Esophagus muscularis mucosa (tissue), 4 donors: ENCODE measurements at regions not wholly inside any gene's neighbourhood (a gene's known extent, or its start where the extent isn't known, plus 50 kb on each side); places are given as distances from the start of the nearest gene placed in this dataset.

Source experiments
- DNase-seq: peaks from one replicate; pipeline ENCODE4 v3.0.0-alpha.2; 2017; ENCODE audit errors: extremely low spot score
- H3K27ac ChIP-seq, 4 donors: fragments of 200-600 bp; sonication (generic); replicated peaks in 1 of 4; 1 replicate in 3 of 4; 2 replicates in 1 of 4; pipeline ENCODE4 v1.5.1; 2016 to 2019; ENCODE audit warnings: mild to moderate bottlenecking in 1 of 4
- H3K27me3 ChIP-seq, 4 donors: fragments of 200-600 bp; sonication (generic); one replicate each; pipeline versions ENCODE4 v1.5.1 to v1.6.0; 2016 to 2019
- H3K36me3 ChIP-seq, 4 donors: fragments of 200-600 bp; sonication (generic); one replicate each; pipeline ENCODE4 v1.5.1; 2016 to 2019
- H3K4me1 ChIP-seq, 4 donors: fragments of 200-600 bp; sonication (generic); one replicate each; pipeline ENCODE4 v1.5.1; 2016 to 2019
- H3K4me3 ChIP-seq, 4 donors: fragments of 200-600 bp; sonication (generic); 1 replicate in 2 of 4; 2 replicates in 2 of 4; pipeline ENCODE4 v1.5.1; 2016 to 2019; ENCODE audit warnings: mild to moderate bottlenecking in 4 of 4, moderate library complexity in 1 of 4
- H3K9me3 ChIP-seq, 4 donors: fragments of 200-600 bp; sonication (generic); 1 replicate in 3 of 4; 2 replicates in 1 of 4; pipeline ENCODE4 v1.5.1; 2016 to 2019
- CTCF ChIP-seq, 3 experiments: fragments of 200-600 bp in 2 of 3; fragments of 450-650 bp in 1 of 3; sonication (generic) in 2 of 3; IDR thresholded peaks; one replicate each; pipeline ENCODE4 v1.5.1; 2017 to 2019; ENCODE audit warnings: antibody characterized with exemption in 3 of 3, mild to moderate bottlenecking in 2 of 3, moderate library complexity in 1 of 3
- EP300 ChIP-seq: sonication (generic); formaldehyde crosslinking; IDR thresholded peaks from one replicate; pipeline ENCODE4 v1.6.1; 2017; ENCODE audit warnings: antibody characterized with exemption
- POLR2A ChIP-seq: fragments of 450-650 bp; IDR thresholded peaks from one replicate; pipeline ENCODE4 v1.6.1; 2017; ENCODE audit warnings: antibody characterized with exemption, moderate library complexity, mild to moderate bottlenecking, low read depth
- POLR2AphosphoS5 ChIP-seq, 2 donors: sonication (generic); formaldehyde crosslinking; IDR thresholded peaks; one replicate each; pipeline ENCODE4 v1.6.1; 2017; ENCODE audit warnings: antibody characterized with exemption in 2 of 2
- WGBS: methylation state at CpG from one replicate; pipeline ENCODE4 v1.1.5; 2018; 5-methylcytosine and 5-hydroxymethylcytosine counted together
- intact Hi-C: fragments of 100-400 bp; cut with DNase I; formaldehyde crosslinking; loops from one replicate; pipeline ENCODE4 v1.15.1; 2023

- H3K4me3 ChIP-seq, result no peak overlapping the region
- no peaks in the 10 kb centered on the region for H3K36me3 ChIP-seq
- intact Hi-C loops, result no loop called here
- no peaks in the 10 kb centered on the region for H3K27me3 ChIP-seq
- H3K9me3 ChIP-seq, result peaks cover 0 to 19% (median 0%) of the 10 kb centered on the region in 4 donors
- TF ChIP-seq POLR2A (no peak), EP300 (no peak), POLR2AphosphoS5 (IDR thresholded peaks at IDR 0.05) (no peak), CTCF (IDR thresholded peaks at IDR 0.05) (no peak)
- H3K27ac ChIP-seq, result no peak overlapping the region
- DNase-seq, result no peak
- WGBS, result 68% methylated on average over 1 of the region's 1 CpG
- no peaks in the 10 kb centered on the region for H3K4me1 ChIP-seq
Measured at GRCh38 chr21:16968436-16968835, 544.4 kb upstream of the CXADR start.

GRCh38 chr21:16969636-16970035 lies 543.2 kb upstream of the CXADR start:
- TF ChIP-seq POLR2AphosphoS5 (IDR thresholded peaks at IDR 0.05) (no peak), EP300 (no peak), POLR2A (no peak), CTCF (IDR thresholded peaks at IDR 0.05) (no peak)
- peaks cover 0 to 6% (median 0%) of the 10 kb centered on the region in 4 donors for H3K4me1 ChIP-seq
- no peaks in the 10 kb centered on the region for H3K27me3 ChIP-seq
- no peak overlapping the region for H3K4me3 ChIP-seq
- intact Hi-C loops, result no loop called here
- H3K27ac ChIP-seq, result no peak overlapping the region
- H3K9me3 ChIP-seq, result peaks cover 0 to 18% (median 0%) of the 10 kb centered on the region in 4 donors
- H3K36me3 ChIP-seq, result no peaks in the 10 kb centered on the region
- DNase-seq, result no peak
- 47% methylated on average over 2 of the region's 2 CpGs for WGBS

GRCh38 chr21:16974060-16974459 lies 538.8 kb upstream of the CXADR start:
- WGBS, result 77% methylated on average over 8 of the region's 8 CpGs
- no peak for TF ChIP-seq POLR2A
- no peak for TF ChIP-seq CTCF (IDR thresholded peaks at IDR 0.05)
- no peak for TF ChIP-seq POLR2AphosphoS5 (IDR thresholded peaks at IDR 0.05)
- TF ChIP-seq EP300, result no peak
- H3K4me3 ChIP-seq, result no peak overlapping the region
- no peaks in the 10 kb centered on the region for H3K9me3 ChIP-seq
- H3K36me3 ChIP-seq, result no peaks in the 10 kb centered on the region
- H3K27ac ChIP-seq, result no peak overlapping the region
- DNase-seq, result no peak
- peaks cover 0 to 14% (median 8%) of the 10 kb centered on the region in 4 donors for H3K4me1 ChIP-seq
- intact Hi-C loops, result no loop called here
- H3K27me3 ChIP-seq, result no peaks in the 10 kb centered on the region

- no peak overlapping the region for H3K4me3 ChIP-seq
- TF ChIP-seq POLR2A, result no peak
- TF ChIP-seq CTCF (IDR thresholded peaks at IDR 0.05), result no peak
- no peak for TF ChIP-seq EP300
- no peak for TF ChIP-seq POLR2AphosphoS5 (IDR thresholded peaks at IDR 0.05)
- no peak overlapping the region for H3K27ac ChIP-seq
- H3K4me1 ChIP-seq, result peaks cover 0 to 14% (median 8%) of the 10 kb centered on the region in 4 donors
- no peaks in the 10 kb centered on the region for H3K27me3 ChIP-seq
- no peaks in the 10 kb centered on the region for H3K9me3 ChIP-seq
- no peaks in the 10 kb centered on the region for H3K36me3 ChIP-seq
- DNase-seq, result no peak
- intact Hi-C loops, result no loop called here
- WGBS, result 15% methylated on average over 2 of the region's 2 CpGs
Measured at GRCh38 chr21:16976193-16976592, 536.6 kb upstream of the CXADR start.

- Histone ChIP-seq H3K27me3 (no peaks in the 10 kb centered on the region), H3K4me3 (no peak overlapping the region), H3K36me3 (no peaks in the 10 kb centered on the region), H3K4me1 (peaks cover 0 to 14% (median 8%) of the 10 kb centered on the region in 4 donors), H3K27ac (no peak overlapping the region), H3K9me3 (no peaks in the 10 kb centered on the region)
- TF ChIP-seq POLR2AphosphoS5 (IDR thresholded peaks at IDR 0.05), result no peak
- no peak for TF ChIP-seq CTCF (IDR thresholded peaks at IDR 0.05)
- TF ChIP-seq POLR2A, result no peak
- TF ChIP-seq EP300, result no peak
- DNase-seq, result no peak
- intact Hi-C loops, result no loop called here
- 84% methylated on average over 3 of the region's 4 CpGs for WGBS
Measured at GRCh38 chr21:16978309-16978895, 534.4 kb upstream of the CXADR start.
